OCI-LY1 (cell line): ENCODE measurements at regions not wholly inside any gene's neighbourhood (a gene's known extent, or its start where the extent isn't known, plus 50 kb on each side); places are given as distances from the start of the nearest gene placed in this dataset.

Source experiments
- EZH2 ChIP-seq: fragments of 200-600 bp; sonication (generic), shearing (Covaris generic); IDR thresholded peaks from 2 replicates; pipeline ENCODE4 v1.8.0; 2017; ENCODE audit warnings: borderline replicate concordance, mixed run types, mild to moderate bottlenecking, antibody characterized with exemption, low read length, moderate library complexity, mixed read lengths
- TF ChIP-seq, protein P1 (sequence below): fragments of 200-600 bp; sonication (generic), shearing (Covaris generic); IDR thresholded peaks from 2 replicates; pipeline ENCODE4 v1.5.1; 2017; ENCODE audit warnings: mild to moderate bottlenecking, antibody characterized with exemption, low read length, moderate library complexity, mixed read lengths

DNA sequence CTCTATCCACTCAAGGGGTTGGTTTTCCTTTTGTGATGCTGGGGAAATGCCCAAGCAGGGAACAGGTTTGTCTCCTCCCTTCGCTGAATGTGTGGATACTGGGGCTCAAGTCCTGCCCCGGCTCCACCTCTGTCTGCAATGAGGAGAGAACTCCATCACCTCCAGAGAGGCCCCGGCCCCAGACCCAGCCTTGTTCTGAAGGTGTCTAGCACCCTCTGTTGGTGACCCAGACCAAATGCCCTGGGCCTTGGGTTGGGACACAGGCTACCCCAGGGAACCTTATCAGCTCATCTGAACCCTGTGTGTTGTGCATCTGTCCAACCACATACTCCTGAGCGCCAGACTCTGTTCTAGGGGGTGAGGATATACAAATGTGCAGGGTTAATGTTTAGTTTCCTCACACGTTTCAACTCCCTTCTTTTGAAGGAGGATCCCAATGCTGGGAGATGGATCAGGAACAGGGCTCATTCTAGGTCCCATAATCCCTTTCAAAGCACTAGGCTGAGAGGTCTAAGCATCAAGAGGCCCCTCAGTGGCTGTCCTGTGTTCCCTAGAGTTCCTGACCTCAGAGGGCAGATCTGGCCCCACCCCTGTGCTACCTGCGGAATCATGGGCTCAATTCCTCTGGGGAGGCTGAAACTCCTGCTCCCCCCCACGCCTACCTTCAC, 112.5 kb upstream of the SLC7A1 start:
- TF ChIP-seq, protein P1, sequence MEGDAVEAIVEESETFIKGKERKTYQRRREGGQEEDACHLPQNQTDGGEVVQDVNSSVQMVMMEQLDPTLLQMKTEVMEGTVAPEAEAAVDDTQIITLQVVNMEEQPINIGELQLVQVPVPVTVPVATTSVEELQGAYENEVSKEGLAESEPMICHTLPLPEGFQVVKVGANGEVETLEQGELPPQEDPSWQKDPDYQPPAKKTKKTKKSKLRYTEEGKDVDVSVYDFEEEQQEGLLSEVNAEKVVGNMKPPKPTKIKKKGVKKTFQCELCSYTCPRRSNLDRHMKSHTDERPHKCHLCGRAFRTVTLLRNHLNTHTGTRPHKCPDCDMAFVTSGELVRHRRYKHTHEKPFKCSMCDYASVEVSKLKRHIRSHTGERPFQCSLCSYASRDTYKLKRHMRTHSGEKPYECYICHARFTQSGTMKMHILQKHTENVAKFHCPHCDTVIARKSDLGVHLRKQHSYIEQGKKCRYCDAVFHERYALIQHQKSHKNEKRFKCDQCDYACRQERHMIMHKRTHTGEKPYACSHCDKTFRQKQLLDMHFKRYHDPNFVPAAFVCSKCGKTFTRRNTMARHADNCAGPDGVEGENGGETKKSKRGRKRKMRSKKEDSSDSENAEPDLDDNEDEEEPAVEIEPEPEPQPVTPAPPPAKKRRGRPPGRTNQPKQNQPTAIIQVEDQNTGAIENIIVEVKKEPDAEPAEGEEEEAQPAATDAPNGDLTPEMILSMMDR = peak; percentile 78
- no peak for TF ChIP-seq EZH2
